Fibroblast of skin of right quadriceps (primary cell): ENCODE measurements at regions not wholly inside any gene's neighbourhood (a gene's known extent, or its start where the extent isn't known, plus 50 kb on each side); places are given as distances from the start of the nearest gene placed in this dataset.
A peak's percentile ranks its signal among the peaks of the same experiment; 100 is the strongest.
"Not testable (repeated sequence)": the region's sequence is repeated elsewhere in the genome, so short reads cannot be mapped to it uniquely, and the experiment has no call there.

Experiments used
- DNase-seq: peaks from one replicate; pipeline ENCODE4 v3.0.0-alpha.2; 2013

- no peak for DNase-seq
Measured at GRCh38 chr13:56338421-56338820, 802.3 kb upstream of the PRR20A start.

- no peak for DNase-seq
Measured at GRCh38 chr13:56347014-56347413, 793.7 kb upstream of the PRR20A start.

GRCh38 chr13:56349866-56350265 lies 790.9 kb upstream of the PRR20A start:
- DNase-seq, result no peak

- DNase-seq, result no peak
Measured at GRCh38 chr13:56351041-56351440, 789.7 kb upstream of the PRR20A start.

GRCh38 chr13:56352361-56352760 lies 788.4 kb upstream of the PRR20A start:
- no peak for DNase-seq

- no peak for DNase-seq
Measured at GRCh38 chr13:56352901-56353300, 787.8 kb upstream of the PRR20A start.

GRCh38 chr13:56356690-56357089 lies 784.0 kb upstream of the PRR20A start:
- no peak for DNase-seq

- no peak for DNase-seq
Measured at GRCh38 chr13:56378566-56378965, 762.2 kb upstream of the PRR20A start.

- no peak for DNase-seq
Measured at GRCh38 chr13:56393549-56393948, 747.2 kb upstream of the PRR20A start.

- no peak for DNase-seq
Measured at GRCh38 chr13:56396318-56396717, 744.4 kb upstream of the PRR20A start.

GRCh38 chr13:56400774-56401173 lies 739.9 kb upstream of the PRR20A start:
- DNase-seq, result no peak

- no peak for DNase-seq
Measured at GRCh38 chr13:56412856-56413255, 727.9 kb upstream of the PRR20A start.

- DNase-seq, result no peak
Measured at GRCh38 chr13:56424246-56424645, 716.5 kb upstream of the PRR20A start.

GRCh38 chr13:56457535-56458190 lies 683.1 kb upstream of the PRR20A start:
- DNase-seq, result no peak

- DNase-seq, result no peak
Measured at GRCh38 chr13:56459286-56459685, 681.4 kb upstream of the PRR20A start.

GRCh38 chr13:56501750-56502149 lies 639.0 kb upstream of the PRR20A start:
- DNase-seq, result no peak

GRCh38 chr13:56510836-56511235 lies 629.9 kb upstream of the PRR20A start:
- no peak for DNase-seq

GRCh38 chr13:56512336-56512735 lies 628.4 kb upstream of the PRR20A start:
- DNase-seq, result not testable (repeated sequence)

GRCh38 chr13:56515441-56515840 lies 625.3 kb upstream of the PRR20A start:
- DNase-seq, result peak; percentile 0

- no peak for DNase-seq
Measured at GRCh38 chr13:56528040-56528790, 612.5 kb upstream of the PRR20A start.

GRCh38 chr13:56530096-56530495 lies 610.6 kb upstream of the PRR20A start:
- no peak for DNase-seq

GRCh38 chr13:56547921-56548320 lies 592.8 kb upstream of the PRR20A start:
- DNase-seq, result not testable (repeated sequence)

GRCh38 chr13:56558698-56559320 lies 581.9 kb upstream of the PRR20A start:
- no peak for DNase-seq

GRCh38 chr13:56561327-56561726 lies 579.4 kb upstream of the PRR20A start:
- DNase-seq, result no peak
